Activated CD4-positive, alpha-beta T cell treated with anti-CD3 and anti-CD28 coated beads, Interleukin-2, Interleukin-4, amounts not matched to agents 100 ng/mL and 50 ng/mL, durations not matched to agents 16 hours and 8 hours (primary cell): ENCODE measurements at regions not wholly inside any gene's neighbourhood (a gene's known extent, or its start where the extent isn't known, plus 50 kb on each side); places are given as distances from the start of the nearest gene placed in this dataset.
"Not testable (repeated sequence)": the region's sequence is repeated elsewhere in the genome, so short reads cannot be mapped to it uniquely, and the experiment has no call there.

Experiments
- DNase-seq: peaks from one replicate; pipeline ENCODE4 v3.0.0-alpha.2; 2020; ENCODE audit warnings: low spot score

- no peak for DNase-seq
Observed at GRCh38 chr12:131362291-131363211, 348.3 kb upstream of the SFSWAP start.

GRCh38 chr12:131363393-131363792 lies 347.5 kb upstream of the SFSWAP start:
- DNase-seq, result no peak

- DNase-seq, result no peak
Observed at GRCh38 chr12:131363841-131364495, 346.9 kb upstream of the SFSWAP start.

GRCh38 chr12:131364903-131365820 lies 345.7 kb upstream of the SFSWAP start:
- DNase-seq, result no peak

DNA sequence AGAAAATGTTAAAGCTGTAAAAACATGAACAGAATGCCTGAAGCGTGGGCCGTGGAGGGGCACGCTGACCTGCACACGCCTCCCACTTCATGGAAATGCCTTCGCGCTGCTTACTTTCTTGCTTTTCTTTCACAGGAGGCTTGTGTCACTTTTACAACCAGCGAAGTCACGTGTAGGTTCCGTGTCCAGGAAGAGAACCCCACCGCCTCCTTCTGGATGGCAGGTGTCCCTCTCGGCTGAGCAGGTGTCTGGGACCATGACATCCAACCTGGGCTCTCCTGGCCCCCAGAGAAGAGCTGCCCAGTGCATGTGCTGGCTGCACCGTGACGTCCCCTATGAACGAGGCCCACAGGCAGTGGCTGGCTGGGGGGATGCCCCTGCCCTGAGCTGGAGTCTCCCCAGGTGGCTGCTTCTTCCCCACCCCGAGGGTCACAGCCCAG lies 345.0 kb upstream of the SFSWAP start:
- DNase-seq, result no peak

- DNase-seq, result no peak
Observed at GRCh38 chr12:131366261-131366871, 344.5 kb upstream of the SFSWAP start.

GRCh38 chr12:131367067-131367982 lies 343.6 kb upstream of the SFSWAP start:
- not testable (repeated sequence) for DNase-seq

GRCh38 chr12:131367983-131368667 lies 342.8 kb upstream of the SFSWAP start:
- DNase-seq, result no peak

DNA sequence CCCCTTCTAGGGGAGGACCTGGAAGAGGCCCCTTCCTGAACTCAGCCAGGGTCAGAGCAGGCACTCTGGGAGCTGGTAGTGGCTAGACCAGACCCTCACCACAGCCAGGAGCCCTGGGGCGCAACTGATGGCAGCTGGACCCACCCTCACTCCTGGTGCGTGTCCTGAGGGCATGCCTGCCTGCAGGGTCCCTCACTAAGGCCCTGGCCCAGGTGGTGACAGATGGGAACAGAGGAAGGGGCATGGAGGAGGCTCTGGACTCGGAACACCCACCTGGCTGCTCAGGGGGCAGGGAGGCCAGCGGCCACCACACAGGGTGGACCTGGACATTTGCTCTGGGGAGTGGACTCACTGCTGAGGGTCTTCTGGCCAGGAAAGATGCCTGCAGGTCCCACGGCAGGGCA lies 342.2 kb upstream of the SFSWAP start:
- no peak for DNase-seq

- DNase-seq, result no peak
Observed at GRCh38 chr12:131369094-131369845, 341.6 kb upstream of the SFSWAP start.

GRCh38 chr12:131370321-131370720 lies 340.6 kb upstream of the SFSWAP start:
- no peak for DNase-seq

- DNase-seq, result no peak
Observed at GRCh38 chr12:131370791-131371347, 340.0 kb upstream of the SFSWAP start.

DNA sequence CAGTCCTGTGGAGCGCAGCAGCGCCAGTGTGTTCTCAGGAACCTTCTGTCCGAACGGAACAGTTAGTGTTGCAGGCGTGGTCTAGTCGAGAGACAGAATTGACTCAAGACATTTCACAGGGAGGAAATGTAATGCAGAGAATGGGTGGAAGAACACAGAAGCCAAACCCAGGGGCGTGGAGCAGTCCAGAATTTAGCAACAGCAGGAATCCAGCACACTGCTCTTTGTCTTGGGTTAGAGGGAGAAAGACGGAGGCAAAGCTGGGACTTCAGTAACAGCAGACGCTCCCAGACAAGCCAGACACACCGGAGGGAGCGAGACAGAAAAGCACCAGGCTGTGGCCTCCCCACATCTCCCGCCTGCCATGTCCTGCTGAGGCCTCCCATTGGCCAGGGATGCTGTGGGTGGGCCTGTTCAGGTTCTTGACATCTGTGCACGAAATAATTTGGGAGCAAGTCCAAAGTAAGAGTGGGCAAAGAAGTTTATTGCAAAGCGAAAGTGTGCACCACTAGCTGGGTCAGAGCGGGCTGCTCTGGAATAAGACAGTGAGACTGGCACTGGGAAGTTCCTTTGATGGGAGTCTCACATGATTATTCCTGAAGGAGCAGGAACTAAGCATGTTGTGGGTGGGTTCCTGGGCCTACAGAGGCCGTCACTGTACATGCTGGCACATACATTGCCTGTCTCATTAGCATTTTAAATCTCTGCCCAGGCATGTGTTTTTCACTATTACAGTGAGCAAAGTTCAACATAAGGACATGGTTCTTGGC lies 339.3 kb upstream of the SFSWAP start:
- DNase-seq, result no peak

- DNase-seq, result no peak
Observed at GRCh38 chr12:131372171-131372475, 338.8 kb upstream of the SFSWAP start.

DNA sequence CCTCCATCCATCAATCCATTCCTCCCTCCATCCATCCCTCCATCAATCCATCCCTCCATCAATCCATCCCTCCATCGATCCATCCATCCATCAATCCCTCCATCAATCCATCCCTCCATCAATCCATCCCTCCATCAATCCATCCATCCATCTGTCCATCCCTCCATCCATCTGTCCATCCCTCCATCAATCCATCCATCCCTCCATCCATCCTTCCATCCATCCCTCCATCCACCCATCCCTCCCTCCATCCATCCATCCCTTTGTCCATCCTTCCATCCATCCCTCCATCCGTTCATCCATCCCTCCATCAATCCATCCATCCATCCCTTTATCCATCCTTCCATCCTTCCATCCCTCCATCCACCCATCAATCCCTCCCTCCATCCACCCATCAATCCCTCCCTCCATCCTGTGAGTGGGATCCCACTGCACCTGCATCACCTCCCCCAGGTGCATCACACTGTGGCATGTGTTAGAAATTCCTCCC lies 338.1 kb upstream of the SFSWAP start:
- no peak for DNase-seq

DNA sequence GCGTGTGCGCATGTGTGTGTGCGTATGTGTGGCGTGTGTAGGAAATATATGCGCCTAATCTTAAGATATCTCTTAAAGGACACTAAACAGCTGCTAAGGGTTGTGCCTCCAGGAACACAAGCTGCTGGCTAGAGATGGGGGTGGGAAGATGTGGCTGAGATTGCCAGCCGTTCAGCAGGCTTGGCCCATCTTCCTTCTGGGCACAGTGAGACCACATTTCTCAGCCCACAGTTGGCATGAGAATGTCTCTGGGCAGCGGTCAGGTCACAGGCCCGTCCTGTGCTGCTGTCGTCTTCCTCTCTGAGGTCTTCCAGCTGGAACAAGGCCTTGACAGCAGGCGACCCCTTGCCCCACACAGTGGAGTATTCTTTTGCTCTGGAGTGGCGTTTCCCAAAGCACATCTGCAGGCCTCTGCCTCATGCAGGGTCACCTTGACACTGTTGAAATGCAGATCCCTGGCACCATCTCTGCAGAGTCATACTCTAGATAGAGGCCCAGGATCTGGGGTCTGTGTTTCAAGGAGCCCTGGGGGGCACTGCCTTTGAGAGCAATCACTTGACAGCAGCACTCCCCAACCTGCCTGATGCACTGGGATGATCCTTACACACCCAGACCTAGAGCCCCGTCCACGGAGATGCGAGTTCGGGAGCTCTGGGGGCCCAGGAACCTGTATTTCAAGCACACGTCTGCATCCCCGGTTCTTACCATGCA lies 335.5 kb upstream of the SFSWAP start:
- DNase-seq, result no peak

- DNase-seq, result no peak
Observed at GRCh38 chr12:131375972-131376345, 334.9 kb upstream of the SFSWAP start.
